Tibial nerve (tissue), 3 donors: ENCODE measurements at regions not wholly inside any gene's neighbourhood (a gene's known extent, or its start where the extent isn't known, plus 50 kb on each side); places are given as distances from the start of the nearest gene placed in this dataset.

Source experiments
- POLR2A ChIP-seq, 2 donors: fragments of 450-650 bp; IDR thresholded peaks; one replicate each; pipeline ENCODE4 v1.6.1; 2017; ENCODE audit warnings: antibody characterized with exemption in 2 of 2, mild to moderate bottlenecking in 2 of 2, moderate library complexity in 2 of 2
- TF ChIP-seq, protein P1 (sequence below), 5 experiments: fragments of 200-600 bp in 3 of 5; fragments of 450-650 bp in 2 of 5; sonication (generic) in 3 of 5; IDR thresholded peaks; one replicate each; pipeline ENCODE4 v1.5.1; 2016 to 2019; ENCODE audit warnings: antibody characterized with exemption in 5 of 5, mild to moderate bottlenecking in 3 of 5, moderate library complexity in 2 of 5

DNA sequence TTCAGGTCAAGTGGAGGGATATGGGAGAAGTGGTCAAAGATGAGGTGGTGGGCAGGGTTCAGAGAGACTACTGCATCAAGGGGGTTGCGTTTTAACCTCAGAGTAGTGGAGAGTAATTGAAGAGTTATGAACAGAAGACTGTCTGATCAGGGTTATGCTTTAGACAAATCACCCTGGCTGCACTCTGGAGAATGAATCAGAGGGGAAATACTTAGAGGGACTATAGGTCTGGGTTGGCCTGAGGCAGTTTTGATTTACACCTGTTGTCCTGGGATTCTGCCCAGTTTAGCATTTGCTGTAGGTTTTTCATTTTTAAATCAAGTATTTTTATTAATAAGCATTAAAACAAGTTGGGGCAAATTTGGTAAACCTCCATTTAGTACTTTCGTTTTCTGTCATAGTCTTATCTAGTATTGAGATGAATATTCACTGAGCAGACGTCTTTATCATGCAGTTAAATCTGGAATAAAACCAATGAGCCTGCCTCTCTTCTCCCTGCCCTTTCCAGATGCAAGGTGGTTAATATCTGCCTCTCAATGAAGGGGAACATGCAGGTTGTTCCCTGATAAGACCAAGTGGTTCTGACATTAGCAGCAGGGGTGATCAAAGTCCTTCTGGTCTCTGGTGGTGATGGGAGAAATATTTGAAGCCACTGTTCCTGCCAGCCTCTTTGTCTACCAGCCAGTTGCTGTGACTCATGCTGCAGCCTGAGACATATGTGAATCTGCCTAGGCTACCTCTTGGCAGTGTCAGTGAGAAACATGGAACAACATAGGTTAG, 116.0 kb upstream of the RPS6KA3 start:
- TF ChIP-seq, protein P1, sequence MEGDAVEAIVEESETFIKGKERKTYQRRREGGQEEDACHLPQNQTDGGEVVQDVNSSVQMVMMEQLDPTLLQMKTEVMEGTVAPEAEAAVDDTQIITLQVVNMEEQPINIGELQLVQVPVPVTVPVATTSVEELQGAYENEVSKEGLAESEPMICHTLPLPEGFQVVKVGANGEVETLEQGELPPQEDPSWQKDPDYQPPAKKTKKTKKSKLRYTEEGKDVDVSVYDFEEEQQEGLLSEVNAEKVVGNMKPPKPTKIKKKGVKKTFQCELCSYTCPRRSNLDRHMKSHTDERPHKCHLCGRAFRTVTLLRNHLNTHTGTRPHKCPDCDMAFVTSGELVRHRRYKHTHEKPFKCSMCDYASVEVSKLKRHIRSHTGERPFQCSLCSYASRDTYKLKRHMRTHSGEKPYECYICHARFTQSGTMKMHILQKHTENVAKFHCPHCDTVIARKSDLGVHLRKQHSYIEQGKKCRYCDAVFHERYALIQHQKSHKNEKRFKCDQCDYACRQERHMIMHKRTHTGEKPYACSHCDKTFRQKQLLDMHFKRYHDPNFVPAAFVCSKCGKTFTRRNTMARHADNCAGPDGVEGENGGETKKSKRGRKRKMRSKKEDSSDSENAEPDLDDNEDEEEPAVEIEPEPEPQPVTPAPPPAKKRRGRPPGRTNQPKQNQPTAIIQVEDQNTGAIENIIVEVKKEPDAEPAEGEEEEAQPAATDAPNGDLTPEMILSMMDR (IDR thresholded peaks at IDR 0.05), result no peak
- TF ChIP-seq POLR2A (IDR thresholded peaks at IDR 0.05), result no peak
